Natural killer cell (primary cell): ENCODE measurements at regions not wholly inside any gene's neighbourhood (a gene's known extent, or its start where the extent isn't known, plus 50 kb on each side); places are given as distances from the start of the nearest gene placed in this dataset.

Experiments used
- ATAC-seq, 3 donors: fragments of 150-1000 bp in 2 of 3; fragments of 200-7000 bp in 1 of 3; cut with Tn5 transposase; 1 replicate in 1 of 3; 2 replicates in 2 of 3; pipeline ENCODE4 v1.10.0; 2021; ENCODE audit warnings: mild to moderate bottlenecking in 2 of 3, moderate library complexity in 2 of 3
- DNase-seq, 2 donors: peaks; one replicate each; pipeline versions ENCODE4 v3.0.0 to v3.0.0-alpha.2; 2013 to 2021; ENCODE audit warnings: mixed read lengths in 1 of 2
- H3K27ac ChIP-seq: one replicate; pipeline ENCODE4 v1.5.1; 2013; ENCODE audit warnings: mild to moderate bottlenecking, low read length
- H3K27me3 ChIP-seq: one replicate; pipeline ENCODE4 v1.6.1; 2013; ENCODE audit warnings: low read length; ENCODE audit not compliant: control insufficient read depth, insufficient read depth
- H3K36me3 ChIP-seq: one replicate; pipeline ENCODE4 v1.6.1; 2013; ENCODE audit warnings: low read length; ENCODE audit not compliant: control insufficient read depth, insufficient read depth
- H3K4me1 ChIP-seq: one replicate; pipeline ENCODE4 v1.6.1; 2013; ENCODE audit warnings: low read length; ENCODE audit not compliant: control insufficient read depth, insufficient read depth
- H3K4me3 ChIP-seq: one replicate; pipeline ENCODE4 v1.5.1; 2013; ENCODE audit warnings: low read length
- H3K9me3 ChIP-seq: one replicate; pipeline ENCODE4 v1.6.1; 2013; ENCODE audit warnings: low read length; ENCODE audit not compliant: control insufficient read depth, insufficient read depth
- H3K27ac Mint-ChIP-seq, 2 donors: one replicate each; pipeline ENCODE4 v1.8.0; 2022; ENCODE audit warnings: mild to moderate bottlenecking in 2 of 2, mixed read lengths in 2 of 2, moderate library complexity in 1 of 2
- H3K27me3 Mint-ChIP-seq, 2 donors: one replicate each; pipeline ENCODE4 v1.8.0; 2022; ENCODE audit warnings: low read depth in 2 of 2, mixed read lengths in 2 of 2
- H3K36me3 Mint-ChIP-seq: one replicate; pipeline ENCODE4 v1.8.0; 2022; ENCODE audit warnings: mixed read lengths
- H3K4me1 Mint-ChIP-seq, 2 donors: one replicate each; pipeline ENCODE4 v1.8.0; 2022; ENCODE audit warnings: mixed read lengths in 2 of 2
- H3K4me3 Mint-ChIP-seq: one replicate; pipeline ENCODE4 v1.8.0; 2022; ENCODE audit warnings: mild to moderate bottlenecking, moderate library complexity, mixed read lengths
- H3K9me3 Mint-ChIP-seq, 2 donors: one replicate each; pipeline ENCODE4 v1.8.0; 2022; ENCODE audit warnings: mixed read lengths in 2 of 2
- WGBS: methylation state at CpG from one replicate; pipeline ENCODE4 v1.1.7; 2013; ENCODE audit warnings: missing lambda C conversion rate; ENCODE audit not compliant: insufficient coverage; 5-methylcytosine and 5-hydroxymethylcytosine counted together
- intact Hi-C: fragments of 100-400 bp; cut with micrococcal nuclease; formaldehyde crosslinking; loops from one replicate; pipeline ENCODE4 v1.14.2; 2022
- TF ChIP-seq, protein P1 (sequence below): fragments of 200-600 bp; IDR thresholded peaks from one replicate; pipeline ENCODE4 v1.8.0; 2022; ENCODE audit warnings: antibody characterized with exemption

DNA sequence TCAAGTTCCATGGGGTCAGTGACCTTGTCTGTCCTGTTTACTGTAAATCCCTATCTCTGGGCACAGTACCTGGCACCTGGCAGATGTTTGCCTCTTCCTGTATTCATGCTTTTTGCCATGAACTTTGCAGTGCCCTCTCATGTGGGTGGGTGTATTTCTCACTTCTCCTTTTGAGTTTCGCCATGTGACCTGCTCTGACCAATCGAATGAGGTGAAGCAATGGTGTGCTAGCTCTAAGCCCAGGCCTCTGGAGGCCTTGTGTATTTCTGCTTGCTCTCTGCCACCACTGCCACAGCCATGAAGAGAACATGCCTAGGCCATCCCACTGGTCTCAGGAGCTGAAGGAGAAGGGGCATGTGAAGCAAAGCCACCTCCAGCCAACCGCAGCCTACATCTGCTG lies 185.5 kb upstream of the ZC3H12A start:
- H3K4me1 ChIP-seq: peaks cover 12% of the 10 kb centered on the region

DNA sequence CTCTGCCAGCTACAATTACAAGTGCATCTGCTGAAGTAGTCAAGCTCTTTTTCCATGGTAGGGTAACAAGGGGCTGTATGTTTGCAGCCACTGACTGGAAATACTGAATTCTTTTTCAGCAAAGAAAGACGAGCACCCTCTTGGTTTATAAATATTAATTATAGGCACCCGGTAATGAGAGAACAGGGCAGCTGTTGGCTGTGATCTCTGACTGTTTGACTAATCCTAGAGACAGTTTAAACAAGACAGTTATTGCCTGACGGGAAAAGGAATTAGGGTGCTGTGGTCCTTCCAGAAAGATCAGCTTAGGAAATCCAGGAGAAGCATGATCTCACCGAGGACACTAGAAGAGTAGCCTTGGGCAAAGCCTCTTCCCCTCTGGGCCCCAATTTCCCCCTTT lies 183.7 kb upstream of the ZC3H12A start:
- Mint-ChIP-seq H3K27me3 (peaks cover 7 to 32% of the 10 kb centered on the region in 2 donors), H3K9me3 (no peaks in the 10 kb centered on the region), H3K27ac (no peak overlapping the region), H3K4me3 (no peak overlapping the region), H3K36me3 (no peaks in the 10 kb centered on the region), H3K4me1 (no peaks in the 10 kb centered on the region)
- Histone ChIP-seq H3K36me3 (no peaks in the 10 kb centered on the region), H3K4me1 (peaks cover 12% of the 10 kb centered on the region), H3K27ac (no peak overlapping the region), H3K27me3 (no peaks in the 10 kb centered on the region), H3K9me3 (no peaks in the 10 kb centered on the region), H3K4me3 (no peak overlapping the region)
- intact Hi-C loops: no loop called here
- DNase-seq (no peak), ATAC-seq (no peak)
- 55% methylated on average over 4 of the region's 4 CpGs for WGBS
- TF ChIP-seq, protein P1, sequence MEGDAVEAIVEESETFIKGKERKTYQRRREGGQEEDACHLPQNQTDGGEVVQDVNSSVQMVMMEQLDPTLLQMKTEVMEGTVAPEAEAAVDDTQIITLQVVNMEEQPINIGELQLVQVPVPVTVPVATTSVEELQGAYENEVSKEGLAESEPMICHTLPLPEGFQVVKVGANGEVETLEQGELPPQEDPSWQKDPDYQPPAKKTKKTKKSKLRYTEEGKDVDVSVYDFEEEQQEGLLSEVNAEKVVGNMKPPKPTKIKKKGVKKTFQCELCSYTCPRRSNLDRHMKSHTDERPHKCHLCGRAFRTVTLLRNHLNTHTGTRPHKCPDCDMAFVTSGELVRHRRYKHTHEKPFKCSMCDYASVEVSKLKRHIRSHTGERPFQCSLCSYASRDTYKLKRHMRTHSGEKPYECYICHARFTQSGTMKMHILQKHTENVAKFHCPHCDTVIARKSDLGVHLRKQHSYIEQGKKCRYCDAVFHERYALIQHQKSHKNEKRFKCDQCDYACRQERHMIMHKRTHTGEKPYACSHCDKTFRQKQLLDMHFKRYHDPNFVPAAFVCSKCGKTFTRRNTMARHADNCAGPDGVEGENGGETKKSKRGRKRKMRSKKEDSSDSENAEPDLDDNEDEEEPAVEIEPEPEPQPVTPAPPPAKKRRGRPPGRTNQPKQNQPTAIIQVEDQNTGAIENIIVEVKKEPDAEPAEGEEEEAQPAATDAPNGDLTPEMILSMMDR: no peak

More for the DNA sequence above, 185.5 kb upstream of the ZC3H12A start:
- Histone ChIP-seq H3K27ac (peak overlapping the region; percentile 36), H3K27me3 (no peaks in the 10 kb centered on the region), H3K36me3 (no peaks in the 10 kb centered on the region), H3K4me3 (no peak overlapping the region), H3K9me3 (no peaks in the 10 kb centered on the region)
- H3K4me3 Mint-ChIP-seq: no peak overlapping the region
- no peak for ATAC-seq
- intact Hi-C loops: no loop called here
- H3K4me1 Mint-ChIP-seq: no peaks in the 10 kb centered on the region
- peaks cover 9 to 16% of the 10 kb centered on the region in 2 donors for H3K27me3 Mint-ChIP-seq
- no peak overlapping the region for H3K27ac Mint-ChIP-seq
- no peak for DNase-seq
- H3K9me3 Mint-ChIP-seq: no peaks in the 10 kb centered on the region
- no peaks in the 10 kb centered on the region for H3K36me3 Mint-ChIP-seq
- WGBS: 92% methylated on average over 2 of the region's 3 CpGs
- TF ChIP-seq, protein P1: no peak

DNA sequence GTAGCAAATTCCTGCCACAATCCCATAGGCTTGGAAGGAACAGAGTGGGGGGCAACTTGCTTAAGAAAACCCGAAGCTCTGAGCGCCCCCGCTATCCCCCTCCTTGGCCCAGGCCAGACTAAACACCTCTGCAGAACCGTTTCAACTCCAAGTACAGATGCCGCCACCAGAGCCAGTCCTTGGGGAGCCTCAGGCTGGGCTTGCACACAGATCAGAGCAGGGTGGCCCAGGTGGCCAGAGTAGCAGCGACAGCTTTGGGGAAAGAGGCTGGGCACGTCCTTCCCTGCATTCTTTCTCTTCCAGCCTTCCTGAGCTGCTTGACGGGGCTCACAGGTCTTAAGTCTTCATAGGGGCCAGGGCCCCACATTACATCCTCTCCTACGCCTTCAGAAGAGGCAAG lies 181.6 kb upstream of the ZC3H12A start:
- no peaks in the 10 kb centered on the region for H3K4me1 Mint-ChIP-seq
- H3K4me1 ChIP-seq: peaks cover 12% of the 10 kb centered on the region
- DNase-seq: no peak
- no peak overlapping the region for H3K4me3 ChIP-seq
- no peaks in the 10 kb centered on the region for H3K36me3 ChIP-seq
- no peak overlapping the region for H3K27ac ChIP-seq
- no peaks in the 10 kb centered on the region for H3K36me3 Mint-ChIP-seq
- no peak overlapping the region for H3K27ac Mint-ChIP-seq
- H3K9me3 Mint-ChIP-seq: no peaks in the 10 kb centered on the region
- 70% methylated on average over 9 of the region's 9 CpGs for WGBS
- ATAC-seq: no peak
- intact Hi-C loops: no loop called here
- TF ChIP-seq, protein P1: no peak
- H3K27me3 Mint-ChIP-seq: peaks cover 9 to 41% of the 10 kb centered on the region in 2 donors
- no peak overlapping the region for H3K4me3 Mint-ChIP-seq
- no peaks in the 10 kb centered on the region for H3K27me3 ChIP-seq
- H3K9me3 ChIP-seq: no peaks in the 10 kb centered on the region

DNA sequence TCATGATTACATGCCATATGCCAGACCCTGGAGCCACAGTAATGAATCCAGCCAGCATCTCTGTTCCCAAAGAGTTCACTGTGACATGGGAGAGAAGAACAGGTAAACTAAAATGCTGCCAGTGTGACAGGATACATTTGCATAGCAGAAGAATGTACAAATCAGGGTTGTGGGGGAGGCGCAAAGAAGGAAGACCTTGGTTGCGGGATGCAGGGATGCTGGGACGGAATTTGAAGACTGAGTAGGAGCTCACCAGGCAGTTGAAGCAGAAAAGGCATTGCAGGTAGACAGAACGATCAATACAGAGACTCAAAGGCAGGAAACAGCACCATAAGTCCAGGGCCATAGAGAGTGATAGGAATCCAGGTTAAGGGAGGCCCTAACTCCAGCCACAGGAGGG lies 180.3 kb upstream of the ZC3H12A start:
- intact Hi-C loops: no loop called here
- Mint-ChIP-seq H3K4me1 (no peaks in the 10 kb centered on the region), H3K9me3 (no peaks in the 10 kb centered on the region), H3K36me3 (no peaks in the 10 kb centered on the region), H3K4me3 (no peak overlapping the region), H3K27me3 (peaks cover 11 to 34% of the 10 kb centered on the region in 2 donors), H3K27ac (no peak overlapping the region)
- 79% methylated on average over 4 of the region's 4 CpGs for WGBS
- Histone ChIP-seq H3K27ac (no peak overlapping the region), H3K27me3 (no peaks in the 10 kb centered on the region), H3K4me3 (no peak overlapping the region), H3K9me3 (no peaks in the 10 kb centered on the region), H3K36me3 (no peaks in the 10 kb centered on the region), H3K4me1 (peaks cover 11% of the 10 kb centered on the region)
- DNase-seq (no peak), ATAC-seq (no peak)
- TF ChIP-seq, protein P1: no peak
